HEK293 (cell line): ENCODE measurements at regions not wholly inside any gene's neighbourhood (a gene's known extent, or its start where the extent isn't known, plus 50 kb on each side); places are given as distances from the start of the nearest gene placed in this dataset.

Source experiments
- CTCF ChIP-seq: fragments of 450-650 bp; formaldehyde crosslinking; IDR thresholded peaks from 2 replicates; pipeline ENCODE4 v1.5.1; 2016; ENCODE audit warnings: missing biosample characterization, missing genetic modification characterization
- ZNF274 ChIP-seq, 2 experiments: fragments of 200-500 bp in 1 of 2; fragments of 450-650 bp in 1 of 2; sonication (Bioruptor generic) in 1 of 2; formaldehyde crosslinking in 1 of 2; IDR thresholded peaks; 2 replicates each; pipeline versions ENCODE4 v1.5.1 to v1.6.1; 2014 to 2016; ENCODE audit warnings: borderline replicate concordance in 1 of 2, inconsistent platforms in 1 of 2, low read length in 1 of 2, missing biosample characterization in 1 of 2, missing genetic modification characterization in 1 of 2
- ZNF549 ChIP-seq: fragments of 450-650 bp; IDR thresholded peaks from 2 replicates; pipeline ENCODE4 v1.5.1; 2018; ENCODE audit warnings: missing biosample characterization, missing genetic modification characterization, mild to moderate bottlenecking, inconsistent platforms, moderate library complexity
- ZNF776 ChIP-seq: fragments of 450-650 bp; formaldehyde crosslinking; IDR thresholded peaks from 2 replicates; pipeline ENCODE4 v1.5.0; 2017; ENCODE audit warnings: missing biosample characterization, missing genetic modification characterization, borderline replicate concordance
- TF ChIP-seq, protein P1 (sequence below): fragments of 450-650 bp; formaldehyde crosslinking; IDR thresholded peaks from 2 replicates; pipeline ENCODE4 v1.5.1; 2016; ENCODE audit warnings: missing biosample characterization, missing genetic modification characterization
- TF ChIP-seq, protein P2 (sequence below): fragments of 450-650 bp; formaldehyde crosslinking; IDR thresholded peaks from 2 replicates; pipeline ENCODE4 v1.5.1; 2016; ENCODE audit warnings: missing biosample characterization, missing genetic modification characterization
- TF ChIP-seq, protein P3 (sequence below): fragments of 450-650 bp; formaldehyde crosslinking; IDR thresholded peaks from 2 replicates; pipeline ENCODE4 v1.5.1; 2016; ENCODE audit warnings: missing biosample characterization, missing genetic modification characterization, borderline replicate concordance

- TF ChIP-seq CTCF (tag by site-specific recombination), result no peak
- TF ChIP-seq ZNF776, result no peak
- TF ChIP-seq, protein P1, sequence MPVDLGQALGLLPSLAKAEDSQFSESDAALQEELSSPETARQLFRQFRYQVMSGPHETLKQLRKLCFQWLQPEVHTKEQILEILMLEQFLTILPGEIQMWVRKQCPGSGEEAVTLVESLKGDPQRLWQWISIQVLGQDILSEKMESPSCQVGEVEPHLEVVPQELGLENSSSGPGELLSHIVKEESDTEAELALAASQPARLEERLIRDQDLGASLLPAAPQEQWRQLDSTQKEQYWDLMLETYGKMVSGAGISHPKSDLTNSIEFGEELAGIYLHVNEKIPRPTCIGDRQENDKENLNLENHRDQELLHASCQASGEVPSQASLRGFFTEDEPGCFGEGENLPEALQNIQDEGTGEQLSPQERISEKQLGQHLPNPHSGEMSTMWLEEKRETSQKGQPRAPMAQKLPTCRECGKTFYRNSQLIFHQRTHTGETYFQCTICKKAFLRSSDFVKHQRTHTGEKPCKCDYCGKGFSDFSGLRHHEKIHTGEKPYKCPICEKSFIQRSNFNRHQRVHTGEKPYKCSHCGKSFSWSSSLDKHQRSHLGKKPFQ (tag by site-specific recombination), result no peak
- TF ChIP-seq, protein P2, sequence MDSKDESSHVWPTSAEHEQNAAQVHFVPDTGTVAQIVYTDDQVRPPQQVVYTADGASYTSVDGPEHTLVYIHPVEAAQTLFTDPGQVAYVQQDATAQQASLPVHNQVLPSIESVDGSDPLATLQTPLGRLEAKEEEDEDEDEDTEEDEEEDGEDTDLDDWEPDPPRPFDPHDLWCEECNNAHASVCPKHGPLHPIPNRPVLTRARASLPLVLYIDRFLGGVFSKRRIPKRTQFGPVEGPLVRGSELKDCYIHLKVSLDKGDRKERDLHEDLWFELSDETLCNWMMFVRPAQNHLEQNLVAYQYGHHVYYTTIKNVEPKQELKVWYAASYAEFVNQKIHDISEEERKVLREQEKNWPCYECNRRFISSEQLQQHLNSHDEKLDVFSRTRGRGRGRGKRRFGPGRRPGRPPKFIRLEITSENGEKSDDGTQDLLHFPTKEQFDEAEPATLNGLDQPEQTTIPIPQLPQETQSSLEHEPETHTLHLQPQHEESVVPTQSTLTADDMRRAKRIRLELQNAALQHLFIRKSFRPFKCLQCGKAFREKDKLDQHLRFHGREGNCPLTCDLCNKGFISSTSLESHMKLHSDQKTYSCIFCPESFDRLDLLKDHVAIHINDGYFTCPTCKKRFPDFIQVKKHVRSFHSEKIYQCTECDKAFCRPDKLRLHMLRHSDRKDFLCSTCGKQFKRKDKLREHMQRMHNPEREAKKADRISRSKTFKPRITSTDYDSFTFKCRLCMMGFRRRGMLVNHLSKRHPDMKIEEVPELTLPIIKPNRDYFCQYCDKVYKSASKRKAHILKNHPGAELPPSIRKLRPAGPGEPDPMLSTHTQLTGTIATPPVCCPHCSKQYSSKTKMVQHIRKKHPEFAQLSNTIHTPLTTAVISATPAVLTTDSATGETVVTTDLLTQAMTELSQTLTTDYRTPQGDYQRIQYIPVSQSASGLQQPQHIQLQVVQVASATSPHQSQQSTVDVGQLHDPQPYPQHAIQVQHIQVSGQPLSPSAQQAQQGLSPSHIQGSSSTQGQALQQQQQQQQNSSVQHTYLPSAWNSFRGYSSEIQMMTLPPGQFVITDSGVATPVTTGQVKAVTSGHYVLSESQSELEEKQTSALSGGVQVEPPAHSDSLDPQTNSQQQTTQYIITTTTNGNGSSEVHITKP (tag by site-specific recombination), result no peak
- TF ChIP-seq, protein P3, sequence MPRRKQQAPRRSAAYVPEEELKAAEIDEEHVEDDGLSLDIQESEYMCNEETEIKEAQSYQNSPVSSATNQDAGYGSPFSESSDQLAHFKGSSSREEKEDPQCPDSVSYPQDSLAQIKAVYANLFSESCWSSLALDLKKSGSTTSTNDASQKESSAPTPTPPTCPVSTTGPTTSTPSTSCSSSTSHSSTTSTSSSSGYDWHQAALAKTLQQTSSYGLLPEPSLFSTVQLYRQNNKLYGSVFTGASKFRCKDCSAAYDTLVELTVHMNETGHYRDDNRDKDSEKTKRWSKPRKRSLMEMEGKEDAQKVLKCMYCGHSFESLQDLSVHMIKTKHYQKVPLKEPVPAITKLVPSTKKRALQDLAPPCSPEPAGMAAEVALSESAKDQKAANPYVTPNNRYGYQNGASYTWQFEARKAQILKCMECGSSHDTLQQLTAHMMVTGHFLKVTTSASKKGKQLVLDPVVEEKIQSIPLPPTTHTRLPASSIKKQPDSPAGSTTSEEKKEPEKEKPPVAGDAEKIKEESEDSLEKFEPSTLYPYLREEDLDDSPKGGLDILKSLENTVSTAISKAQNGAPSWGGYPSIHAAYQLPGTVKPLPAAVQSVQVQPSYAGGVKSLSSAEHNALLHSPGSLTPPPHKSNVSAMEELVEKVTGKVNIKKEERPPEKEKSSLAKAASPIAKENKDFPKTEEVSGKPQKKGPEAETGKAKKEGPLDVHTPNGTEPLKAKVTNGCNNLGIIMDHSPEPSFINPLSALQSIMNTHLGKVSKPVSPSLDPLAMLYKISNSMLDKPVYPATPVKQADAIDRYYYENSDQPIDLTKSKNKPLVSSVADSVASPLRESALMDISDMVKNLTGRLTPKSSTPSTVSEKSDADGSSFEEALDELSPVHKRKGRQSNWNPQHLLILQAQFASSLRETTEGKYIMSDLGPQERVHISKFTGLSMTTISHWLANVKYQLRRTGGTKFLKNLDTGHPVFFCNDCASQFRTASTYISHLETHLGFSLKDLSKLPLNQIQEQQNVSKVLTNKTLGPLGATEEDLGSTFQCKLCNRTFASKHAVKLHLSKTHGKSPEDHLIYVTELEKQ (tag by site-specific recombination), result no peak
- no peak for TF ChIP-seq ZNF274 (IDR thresholded peaks at IDR 0.05; ENCODE audit: low read length)
- no peak for TF ChIP-seq ZNF274 (tag by site-specific recombination; IDR thresholded peaks at IDR 0.05; ENCODE audit: borderline replicate concordance)
- TF ChIP-seq ZNF549, result no peak
Observed at GRCh38 chr1:11395616-11396015, 83.3 kb upstream of the DISP3 start.
